ENCODE measurements at regions not wholly inside any gene's neighbourhood (a gene's known extent, or its start where the extent isn't known, plus 50 kb on each side); places are given as distances from the start of the nearest gene placed in this dataset.
A peak's percentile ranks its signal among the peaks of the same experiment; 100 is the strongest.

GRCh38 chr1:230515451-230516145 is 89.5 kb upstream of the PGBD5 start:
- DNase-seq (ENCODE audit: low spot score): no peak

DNA sequence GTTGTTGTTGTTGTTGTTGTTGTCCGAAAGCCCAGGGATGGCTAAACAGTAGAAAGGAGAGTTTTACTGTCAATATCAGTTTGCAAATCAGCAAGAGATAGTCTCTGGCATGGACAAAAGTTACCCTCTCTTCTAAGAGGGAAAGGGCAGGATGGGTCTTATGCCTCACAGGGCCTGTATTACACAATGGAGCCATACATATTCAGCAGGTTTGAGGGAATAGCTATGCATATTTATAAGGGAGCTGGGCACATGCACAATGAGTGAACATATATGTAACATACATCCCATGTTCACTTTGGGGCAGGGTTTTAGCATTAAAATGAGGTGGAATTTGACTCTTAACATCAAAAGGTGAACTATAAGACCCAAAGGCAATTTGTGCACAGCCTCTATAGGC is 84.4 kb upstream of the PGBD5 start:
- no peak for DNase-seq (ENCODE audit: low spot score)

DNA sequence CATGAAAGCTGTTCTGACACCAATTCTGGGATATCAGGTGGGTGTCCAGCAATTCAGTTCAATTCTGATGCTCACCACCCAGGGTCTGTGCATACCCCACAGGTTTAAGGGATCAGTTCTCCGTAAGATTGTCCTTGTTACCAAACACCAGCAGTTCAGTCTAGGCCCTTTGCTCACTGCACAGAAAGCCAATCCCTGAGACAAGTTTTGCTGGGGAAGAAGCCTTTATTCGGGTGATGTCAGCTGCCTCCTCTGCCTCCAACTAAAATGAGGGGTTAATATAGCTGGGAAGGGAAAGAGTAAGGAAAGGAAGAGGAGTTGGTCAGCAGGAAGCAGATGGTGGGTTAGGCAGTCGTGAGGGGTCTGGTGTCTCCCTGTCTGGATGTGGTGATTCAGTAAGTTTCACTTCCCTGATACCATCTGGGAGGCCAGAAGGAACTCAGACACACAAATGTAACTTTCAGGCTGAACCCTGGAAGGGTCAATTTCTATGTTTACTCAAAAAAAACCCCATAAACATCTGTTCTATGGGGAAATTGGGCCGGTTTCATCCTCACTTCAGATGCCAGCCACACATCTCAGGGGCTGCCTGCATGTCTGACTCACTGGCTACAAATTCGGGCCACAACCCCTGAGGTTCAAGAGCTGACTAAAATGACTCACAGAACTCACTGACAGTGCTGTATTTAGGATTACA is 83.3 kb upstream of the PGBD5 start:
- peak; percentile 20 for DNase-seq (ENCODE audit: low spot score)

GRCh38 chr1:230507666-230508402 is 81.7 kb upstream of the PGBD5 start:
- no peak for DNase-seq (ENCODE audit: low spot score)

DNA sequence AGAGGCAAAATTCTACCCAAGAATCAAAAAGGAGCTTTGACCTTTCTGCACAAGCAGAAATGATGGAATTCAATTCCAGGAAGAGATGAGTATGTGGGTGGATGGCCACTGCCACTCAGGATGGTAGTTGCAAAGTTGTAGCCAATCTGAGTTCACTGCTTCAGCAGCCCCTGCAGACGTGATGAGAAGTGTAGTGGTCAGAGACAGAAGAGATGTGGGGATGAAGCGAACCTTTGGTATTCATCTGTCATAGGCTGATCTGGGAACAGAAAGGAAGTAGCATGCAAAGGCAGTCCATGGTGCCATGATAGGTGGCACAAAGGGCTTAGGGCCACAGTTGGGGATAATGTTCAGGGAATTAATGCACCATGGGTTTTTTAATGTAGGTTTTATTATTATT is 81.1 kb upstream of the PGBD5 start:
- no peak for DNase-seq (ENCODE audit: low spot score)

- DNase-seq (ENCODE audit: low spot score): no peak
These were observed 80.3 kb upstream of the PGBD5 start for GRCh38 chr1:230506451-230506850.

DNA sequence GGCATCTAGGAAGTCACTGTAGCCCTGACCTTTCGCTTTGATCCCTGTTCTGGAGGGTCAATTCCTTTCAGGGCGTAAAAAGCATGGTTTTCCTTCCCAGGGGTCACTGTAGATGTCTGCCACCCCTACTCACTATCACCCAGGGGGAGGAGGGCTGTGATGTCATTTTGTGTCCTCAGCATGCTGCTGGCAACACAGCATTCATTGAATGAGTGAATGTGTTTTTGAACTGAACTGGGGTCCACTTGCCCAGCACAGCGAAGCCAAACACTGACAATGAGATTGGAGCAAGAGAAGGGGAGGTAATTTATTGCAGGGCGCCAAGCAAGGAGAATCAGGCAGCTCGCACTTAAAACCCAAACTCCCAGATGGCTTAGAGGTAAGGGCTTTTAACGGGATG is 78.2 kb upstream of the PGBD5 start:
- no peak for DNase-seq (ENCODE audit: low spot score)

DNA sequence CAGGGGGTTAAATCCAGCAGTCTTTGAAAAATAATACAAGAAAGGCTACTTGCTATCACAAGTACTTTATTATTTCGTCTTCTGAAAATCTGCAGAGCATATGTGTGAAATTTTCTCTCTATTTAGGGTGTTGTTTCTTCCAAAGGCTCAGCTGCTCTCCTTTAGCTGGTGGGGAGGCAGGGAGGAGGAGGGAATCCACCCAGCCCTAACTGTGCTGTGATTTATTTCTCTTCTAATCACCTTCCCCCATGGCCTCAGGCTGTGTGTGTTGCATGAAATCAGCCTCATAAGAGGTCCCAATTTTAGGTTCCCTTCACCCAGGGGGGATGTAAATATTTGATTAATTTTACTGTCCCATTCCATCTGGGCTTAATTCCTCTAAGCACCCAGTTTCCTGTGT is 77.6 kb upstream of the PGBD5 start:
- DNase-seq (ENCODE audit: low spot score): no peak

- no peak for DNase-seq (ENCODE audit: low spot score)
These were observed 76.9 kb upstream of the PGBD5 start for GRCh38 chr1:230502996-230503395.

GRCh38 chr1:230502306-230502705 is 76.2 kb upstream of the PGBD5 start:
- DNase-seq (ENCODE audit: low spot score): no peak

GRCh38 chr1:230501849-230502248 is 75.7 kb upstream of the PGBD5 start:
- no peak for DNase-seq (ENCODE audit: low spot score)

GRCh38 chr1:230501242-230501641 is 75.1 kb upstream of the PGBD5 start:
- DNase-seq (ENCODE audit: low spot score): no peak

- DNase-seq (ENCODE audit: low spot score): no peak
These were observed 73.9 kb upstream of the PGBD5 start for GRCh38 chr1:230500063-230500462.

DNA sequence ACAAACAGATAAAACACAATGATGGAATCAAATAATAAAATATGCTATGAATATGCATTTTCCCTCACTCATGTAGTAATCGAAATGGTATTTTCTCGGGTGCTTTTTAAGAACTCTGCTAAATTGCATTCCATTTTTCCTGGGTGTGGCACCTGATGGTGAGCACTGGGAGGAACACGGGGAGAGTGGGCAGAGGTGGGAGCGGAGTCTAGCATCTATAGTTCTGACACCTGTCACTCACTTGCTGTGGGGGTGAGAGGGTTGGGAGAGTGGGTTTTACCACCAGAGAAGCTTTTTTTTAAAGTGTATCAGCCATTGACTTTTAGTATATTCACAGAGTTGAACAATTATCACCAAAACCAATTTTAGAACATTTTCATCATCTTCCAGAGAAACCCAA is 73.4 kb upstream of the PGBD5 start:
- DNase-seq (ENCODE audit: low spot score): no peak

GRCh38 chr1:230498704-230499103 is 72.6 kb upstream of the PGBD5 start:
- no peak for DNase-seq (ENCODE audit: low spot score)

DNA sequence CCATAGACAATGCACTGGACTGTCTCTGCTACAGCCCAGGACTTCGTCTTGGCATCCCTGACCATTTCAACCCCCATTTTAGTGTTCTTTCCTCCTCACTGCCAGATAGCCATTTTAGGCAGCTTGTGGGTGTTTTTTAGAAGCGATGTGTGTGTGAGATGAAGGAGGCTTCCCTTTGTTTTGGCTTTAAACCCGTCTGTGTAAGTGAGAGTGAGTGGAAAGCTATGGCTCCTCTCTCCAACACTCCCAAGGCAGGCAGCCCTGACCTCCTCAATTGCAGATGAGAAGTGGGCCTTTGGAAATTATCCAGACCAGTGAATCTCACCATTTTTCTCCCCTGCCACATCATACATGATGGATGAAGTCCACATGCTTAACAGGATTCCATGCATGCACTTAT is 70.3 kb upstream of the PGBD5 start:
- no peak for DNase-seq (ENCODE audit: low spot score)

- no peak for DNase-seq (ENCODE audit: low spot score)
These were observed 69.8 kb upstream of the PGBD5 start for GRCh38 chr1:230495891-230496385.

GRCh38 chr1:230495076-230495475 is 68.9 kb upstream of the PGBD5 start:
- DNase-seq (ENCODE audit: low spot score): no peak

- no peak for DNase-seq (ENCODE audit: low spot score)
These were observed 68.4 kb upstream of the PGBD5 start for GRCh38 chr1:230494514-230494913.

DNA sequence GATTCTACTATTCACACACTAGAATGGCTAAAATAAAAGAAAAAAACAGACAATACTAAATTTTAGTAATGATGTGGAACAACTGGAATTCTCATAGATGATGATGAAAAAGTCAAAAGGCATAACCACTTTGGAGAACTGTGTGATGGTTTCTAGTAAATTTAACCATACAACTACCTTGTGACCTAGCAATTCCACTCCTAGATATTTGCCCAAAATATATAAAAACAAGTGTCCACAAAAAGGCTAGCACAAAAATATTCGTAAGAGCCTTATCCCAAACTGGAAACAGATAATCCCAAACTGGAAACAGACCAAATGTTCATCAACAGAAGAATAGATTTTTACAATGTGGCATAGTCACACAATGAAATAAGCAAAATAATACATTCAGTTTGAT is 67.9 kb upstream of the PGBD5 start:
- no peak for DNase-seq (ENCODE audit: low spot score)

- no peak for DNase-seq (ENCODE audit: low spot score)
These were observed 67.1 kb upstream of the PGBD5 start for GRCh38 chr1:230493264-230493663.

DNA sequence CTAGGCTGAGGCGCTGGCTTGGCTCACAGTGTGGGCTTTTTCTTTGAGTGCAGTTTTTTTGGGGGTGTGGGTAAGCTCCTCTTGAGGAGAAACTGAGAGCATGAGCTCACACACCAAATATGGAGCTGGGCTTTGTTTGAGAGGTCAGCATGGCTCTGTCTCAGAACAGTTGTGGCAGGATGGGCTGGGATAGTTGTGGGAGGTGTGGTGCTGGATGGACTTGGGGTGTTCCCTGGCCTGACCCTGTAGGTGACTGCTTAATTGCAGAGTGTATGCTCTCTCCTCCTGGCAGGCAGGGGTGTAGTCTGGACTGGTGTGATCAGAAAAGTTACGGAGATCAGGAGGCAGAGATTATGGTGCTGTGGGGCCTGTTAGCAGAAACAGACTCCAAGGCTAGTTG is 64.3 kb upstream of the PGBD5 start:
- no peak for DNase-seq (ENCODE audit: low spot score)

DNA sequence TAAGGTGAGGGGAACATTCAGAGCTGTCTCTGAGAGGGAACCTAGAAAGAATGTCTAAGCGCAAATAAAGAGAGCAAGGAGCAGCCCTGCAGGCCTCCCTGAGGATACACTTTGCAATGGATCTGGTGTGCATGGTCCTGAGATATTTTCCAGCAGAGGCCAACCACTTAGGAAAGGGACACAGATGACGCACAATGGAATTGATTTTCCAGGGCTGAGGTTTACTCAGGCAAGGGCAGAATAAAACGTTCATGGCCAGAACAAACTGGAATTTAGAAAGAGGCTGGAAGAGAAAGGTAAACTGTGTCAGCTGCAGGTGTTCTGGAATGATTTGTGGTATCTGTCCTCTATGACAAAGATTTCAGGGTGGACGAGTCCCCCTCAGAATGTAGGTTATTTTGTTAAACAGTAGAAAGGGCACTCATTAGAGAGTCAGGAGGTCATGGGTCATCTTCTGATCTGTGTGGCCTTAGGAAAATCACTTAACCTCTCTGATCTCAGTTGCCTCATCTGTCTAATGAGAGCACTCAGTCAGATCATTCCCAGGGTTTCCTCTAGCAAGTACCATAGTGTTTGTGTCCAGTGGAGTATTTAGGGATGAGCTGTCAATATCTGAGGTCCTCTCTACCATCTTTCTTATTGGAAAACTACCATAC is 61.8 kb upstream of the PGBD5 start:
- DNase-seq (ENCODE audit: low spot score): no peak
